ENCODE measurements at regions not wholly inside any gene's neighbourhood (a gene's known extent, or its start where the extent isn't known, plus 50 kb on each side); places are given as distances from the start of the nearest gene placed in this dataset.

DNA sequence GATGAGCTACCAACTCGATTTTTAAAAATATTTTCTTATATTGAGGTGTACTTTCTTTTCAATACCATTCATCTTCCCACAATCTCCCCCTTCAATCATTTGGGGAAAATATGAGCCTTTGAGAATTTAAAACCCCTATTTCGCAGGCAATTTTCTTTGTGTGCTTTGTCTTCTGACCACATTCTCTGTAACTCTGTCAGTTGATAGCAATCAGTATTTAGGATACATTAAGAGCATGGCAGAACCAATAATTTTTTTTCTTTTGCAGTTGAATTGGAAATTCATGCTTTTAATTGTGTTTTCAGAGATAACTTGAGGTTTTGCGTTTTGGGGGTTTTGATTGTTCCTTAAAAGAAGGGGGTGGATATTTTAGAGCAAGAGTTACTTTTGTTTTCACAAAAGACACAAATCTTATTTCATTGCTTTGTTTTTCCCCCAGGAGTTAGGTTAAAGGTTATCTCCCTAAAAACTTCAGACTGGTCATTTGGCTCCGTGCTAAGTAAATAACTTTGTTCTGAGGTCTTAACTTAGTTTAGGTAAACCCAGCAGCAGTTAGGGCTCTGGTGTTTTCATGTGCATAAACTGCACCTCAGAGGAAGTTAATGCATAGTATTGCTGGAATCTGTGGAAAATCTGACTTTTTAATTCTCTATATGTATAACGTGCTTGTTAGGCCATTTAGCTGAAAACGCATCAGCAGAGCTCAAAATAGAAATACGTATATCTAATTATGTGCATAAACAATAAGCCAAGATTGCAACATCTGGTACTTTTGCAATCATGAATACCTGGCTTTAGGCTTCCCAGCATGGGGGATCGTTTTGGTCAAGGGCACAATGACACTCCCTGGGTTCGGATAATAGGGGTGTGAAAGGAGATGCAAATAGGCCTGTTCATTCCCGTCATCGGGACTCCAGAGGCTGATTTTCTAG is 676.4 kb upstream of the ANKRD30A start:
- TF ChIP-seq, protein P1, sequence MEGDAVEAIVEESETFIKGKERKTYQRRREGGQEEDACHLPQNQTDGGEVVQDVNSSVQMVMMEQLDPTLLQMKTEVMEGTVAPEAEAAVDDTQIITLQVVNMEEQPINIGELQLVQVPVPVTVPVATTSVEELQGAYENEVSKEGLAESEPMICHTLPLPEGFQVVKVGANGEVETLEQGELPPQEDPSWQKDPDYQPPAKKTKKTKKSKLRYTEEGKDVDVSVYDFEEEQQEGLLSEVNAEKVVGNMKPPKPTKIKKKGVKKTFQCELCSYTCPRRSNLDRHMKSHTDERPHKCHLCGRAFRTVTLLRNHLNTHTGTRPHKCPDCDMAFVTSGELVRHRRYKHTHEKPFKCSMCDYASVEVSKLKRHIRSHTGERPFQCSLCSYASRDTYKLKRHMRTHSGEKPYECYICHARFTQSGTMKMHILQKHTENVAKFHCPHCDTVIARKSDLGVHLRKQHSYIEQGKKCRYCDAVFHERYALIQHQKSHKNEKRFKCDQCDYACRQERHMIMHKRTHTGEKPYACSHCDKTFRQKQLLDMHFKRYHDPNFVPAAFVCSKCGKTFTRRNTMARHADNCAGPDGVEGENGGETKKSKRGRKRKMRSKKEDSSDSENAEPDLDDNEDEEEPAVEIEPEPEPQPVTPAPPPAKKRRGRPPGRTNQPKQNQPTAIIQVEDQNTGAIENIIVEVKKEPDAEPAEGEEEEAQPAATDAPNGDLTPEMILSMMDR (IDR thresholded peaks at IDR 0.05), result no peak
- TF ChIP-seq POLR2A (IDR thresholded peaks at IDR 0.05), result no peak
